GM12878 (cell line): ENCODE measurements at regions not wholly inside any gene's neighbourhood (a gene's known extent, or its start where the extent isn't known, plus 50 kb on each side); places are given as distances from the start of the nearest gene placed in this dataset.

Experiments used
- ATAC-seq: fragments of 200-7000 bp; cut with Tn5 transposase; 3 replicates; pipeline ENCODE4 v1.9.1; 2020; ENCODE audit warnings: mild to moderate bottlenecking, moderate library complexity
- BruUV-seq: library from RNA; stranded (reverse); fragments of 400-500 nt; replicated peaks from 2 replicates; lab custom pipeline; 2021; lab: Mats Ljungman, UMichigan
- CTCF ChIA-PET: fragments of 300-600 bp; sonication (Branson Sonifier 250); formaldehyde crosslinking; extraction: SDS; loops from one replicate; lab custom pipeline; 2021; ENCODE audit warnings: inconsistent platforms; lab: Yijun Ruan, JAX
- POLR2A ChIA-PET: fragments of 350-600 bp; formaldehyde crosslinking; extraction: SDS; loops from one replicate; lab custom pipeline; 2021; ENCODE audit warnings: inconsistent platforms; lab: Charles Lee
- RAD21 ChIA-PET: fragments of 300-600 bp; sonication (Branson Sonifier 250); formaldehyde crosslinking; loops from one replicate; lab custom pipeline; 2023; ENCODE audit warnings: antibody characterized with exemption; ENCODE audit not compliant: unreplicated experiment; lab: Charles Lee
- SMC1A ChIA-PET: fragments of 300-600 bp; sonication (Branson Sonifier 250); formaldehyde crosslinking; loops from one replicate; lab custom pipeline; 2023; ENCODE audit not compliant: unreplicated experiment, uncharacterized antibody; lab: Charles Lee
- DNase-seq: peaks from one replicate; pipeline ENCODE4 v3.0.0-alpha.2; 2011; ENCODE audit warnings: low read depth, low spot score
- FAIRE-seq: peaks from 3 replicates; lab custom pipeline; 2011; peaks lifted over from hg19 to GRCh38; lab: Jason Lieb, UNC
- H2AFZ ChIP-seq: 2 replicates; pipeline ENCODE4 v1.6.0; 2011; ENCODE audit warnings: low read depth, low read length, control low read depth; ENCODE audit not compliant: control insufficient read depth
- H3K27ac ChIP-seq: 2 replicates; pipeline ENCODE4 v1.5.1; 2011; ENCODE audit warnings: control low read depth; ENCODE audit not compliant: control insufficient read depth, insufficient read depth
- H3K27me3 ChIP-seq, 2 experiments: replicated peaks in 1 of 2; 2 replicates each; pipeline versions ENCODE4 v1.6.0 to v1.6.1; 2011; ENCODE audit warnings: low read length in 1 of 2; ENCODE audit not compliant: control insufficient read depth in 2 of 2, insufficient read depth in 2 of 2
- H3K36me3 ChIP-seq, 2 experiments: 2 replicates each; pipeline ENCODE4 v1.5.1; 2011; ENCODE audit warnings: low read length in 1 of 2; ENCODE audit not compliant: control insufficient read depth in 2 of 2, insufficient read depth in 2 of 2
- H3K4me1 ChIP-seq: 2 replicates; pipeline ENCODE4 v1.6.1; 2011; ENCODE audit warnings: mild to moderate bottlenecking, low read length, moderate library complexity, mixed read lengths; ENCODE audit not compliant: control insufficient read depth, insufficient read depth
- H3K4me2 ChIP-seq: 2 replicates; pipeline ENCODE4 v1.6.0; 2011; ENCODE audit warnings: control low read depth; ENCODE audit not compliant: control insufficient read depth, insufficient read depth
- H3K4me3 ChIP-seq: fragments of 200-600 bp; sonication (generic); 2 replicates; pipeline ENCODE4 v1.5.1; 2016
- H3K79me2 ChIP-seq: 2 replicates; pipeline ENCODE4 v1.6.0; 2011; ENCODE audit warnings: low read length; ENCODE audit not compliant: control insufficient read depth, insufficient read depth
- H3K9ac ChIP-seq: 2 replicates; pipeline ENCODE4 v1.8.0; 2011; ENCODE audit warnings: low read length, control low read depth, mixed read lengths; ENCODE audit not compliant: control insufficient read depth, insufficient read depth
- H3K9me3 ChIP-seq: replicated peaks from 3 replicates; pipeline ENCODE4 v1.5.1; 2011; ENCODE audit warnings: mild to moderate bottlenecking, low read length; ENCODE audit not compliant: control insufficient read depth, insufficient read depth
- H4K20me1 ChIP-seq: 2 replicates; pipeline ENCODE4 v1.6.0; 2011; ENCODE audit not compliant: control insufficient read depth, insufficient read depth
- BCL11A ChIP-seq: IDR thresholded peaks from 2 replicates; pipeline ENCODE4 v1.6.1; 2011; ENCODE audit warnings: low read depth, low read length
- CBX3 ChIP-seq: fragments of 200-600 bp; sonication (generic); IDR thresholded peaks from 2 replicates; pipeline ENCODE4 v1.6.1; 2016; ENCODE audit warnings: low read depth, borderline replicate concordance
- FOXM1 ChIP-seq: IDR thresholded peaks from 2 replicates; pipeline ENCODE4 v1.6.1; 2012; ENCODE audit warnings: low read depth, mild to moderate bottlenecking, inconsistent platforms, low read length, moderate library complexity
- GABPA ChIP-seq: IDR thresholded peaks from 2 replicates; pipeline ENCODE4 v1.6.1; 2014; ENCODE audit warnings: antibody characterized with exemption, low read depth, mild to moderate bottlenecking, inconsistent platforms
- KDM1A ChIP-seq: fragments of 200-600 bp; sonication (generic); IDR thresholded peaks from 2 replicates; pipeline ENCODE4 v1.6.1; 2016; ENCODE audit warnings: borderline replicate concordance
- MYC ChIP-seq: IDR thresholded peaks from 2 replicates; pipeline ENCODE4 v1.6.1; 2011; ENCODE audit warnings: mild to moderate bottlenecking, low read length, moderate library complexity, inconsistent platforms; ENCODE audit not compliant: insufficient read depth, insufficient replicate concordance, insufficient read length, severe bottlenecking
- NFIC ChIP-seq: IDR thresholded peaks from 2 replicates; pipeline ENCODE4 v1.6.1; 2012; ENCODE audit warnings: low read depth, mild to moderate bottlenecking, inconsistent platforms, low read length, moderate library complexity
- PAX5 ChIP-seq: IDR thresholded peaks from 2 replicates; pipeline ENCODE4 v1.6.1; 2011; ENCODE audit warnings: low read depth, low read length, borderline replicate concordance
- PKNOX1 ChIP-seq: fragments of 450-650 bp; IDR thresholded peaks from 2 replicates; pipeline ENCODE4 v1.6.1; 2016; ENCODE audit warnings: mild to moderate bottlenecking
- POLR2A ChIP-seq: IDR thresholded peaks from 2 replicates; pipeline ENCODE4 v1.6.1; 2011; ENCODE audit warnings: low read depth, mild to moderate bottlenecking, low read length
- ZNF592 ChIP-seq: fragments of 450-650 bp; IDR thresholded peaks from 2 replicates; pipeline ENCODE4 v1.6.1; 2017; ENCODE audit warnings: mild to moderate bottlenecking, moderate library complexity
- ZNF622 ChIP-seq: fragments of 450-650 bp; IDR thresholded peaks from 2 replicates; pipeline ENCODE4 v1.6.1; 2017; ENCODE audit warnings: mild to moderate bottlenecking, inconsistent platforms
- WGBS: methylation state at CpG from one replicate; pipeline ENCODE4 v1.1.6; 2016; ENCODE audit warnings: low lambda C conversion rate; ENCODE audit not compliant: insufficient replicate concordance, insufficient coverage; ENCODE audit errors: missing lambda C conversion rate; 5-methylcytosine and 5-hydroxymethylcytosine counted together
- in situ Hi-C: fragments of 300-500 bp; cut with MboI; formaldehyde crosslinking; loops from 9 replicates; pipeline ENCODE4 v1.14.3; 2018; ENCODE audit warnings: mixed read lengths
- intact Hi-C: fragments of 100-400 bp; cut with micrococcal nuclease; formaldehyde crosslinking; loops from one replicate; pipeline ENCODE4 v1.14.2; 2022; ENCODE audit not compliant: unreplicated experiment

- ChIA-PET RAD21 (no interaction called here), CTCF (interaction anchor here (1.0 kb wide), 1 partner anchor 20 kb away, joined by 3 read pairs; no protein-coding TSS in a partner anchor), SMC1A (no interaction called here), POLR2A (no interaction called here)
- Histone ChIP-seq H3K9me3 (no peaks in the 10 kb centered on the region), H3K27me3 (peaks cover 0 to 3% of the 10 kb centered on the region in 2 experiments; a peak in 2 of 4 replicates), H3K4me3 (no peak overlapping the region), H2AFZ (no peak overlapping the region), H3K9ac (no peak overlapping the region), H3K27ac (no peak overlapping the region), H3K79me2 (no peaks in the 10 kb centered on the region), H3K36me3 (no peaks in the 10 kb centered on the region), H3K4me2 (no peak overlapping the region), H3K4me1 (no peaks in the 10 kb centered on the region), H4K20me1 (no peaks in the 10 kb centered on the region)
- TF ChIP-seq ZNF622 (no peak), PAX5 (no peak), POLR2A (no peak), FOXM1 (no peak), BCL11A (no peak)
- FAIRE-seq: no peak
- no TSS peak for BruUV-seq
- no peak for DNase-seq
- ATAC-seq: no peak
- intact Hi-C loops: no loop called here
- WGBS: 22% methylated on average over 5 of the region's 5 CpGs
- in situ Hi-C loops: no loop called here
Observed at GRCh38 chr13:26473571-26474230, 83.8 kb upstream of the WASF3 start.

- Histone ChIP-seq H2AFZ (no peak overlapping the region), H3K9ac (no peak overlapping the region), H3K4me3 (no peak overlapping the region), H3K79me2 (no peaks in the 10 kb centered on the region), H4K20me1 (no peaks in the 10 kb centered on the region), H3K4me2 (no peak overlapping the region), H3K9me3 (no peaks in the 10 kb centered on the region), H3K36me3 (no peaks in the 10 kb centered on the region), H3K27ac (no peak overlapping the region), H3K27me3 (peaks cover 0 to 3% of the 10 kb centered on the region in 2 experiments; a peak in 2 of 4 replicates), H3K4me1 (no peaks in the 10 kb centered on the region)
- no peak for DNase-seq
- no peak for FAIRE-seq
- ChIA-PET SMC1A (no interaction called here), CTCF (interaction anchor here (1.0 kb wide), 1 partner anchor 20 kb away, joined by 3 read pairs; no protein-coding TSS in a partner anchor), RAD21 (no interaction called here), POLR2A (no interaction called here)
- 55% methylated on average over 11 of the region's 11 CpGs for WGBS
- in situ Hi-C loops: no loop called here
- ATAC-seq: no peak
- BruUV-seq: no TSS peak
- intact Hi-C loops: no loop called here
- TF ChIP-seq ZNF592 (no peak), KDM1A (no peak), NFIC (no peak), MYC (no peak), FOXM1 (no peak), CBX3 (no peak), GABPA (no peak), PKNOX1 (no peak)
Observed at GRCh38 chr13:26474286-26474685, 83.2 kb upstream of the WASF3 start.
